SK-N-SH (cell line): ENCODE measurements at regions not wholly inside any gene's neighbourhood (a gene's known extent, or its start where the extent isn't known, plus 50 kb on each side); places are given as distances from the start of the nearest gene placed in this dataset.

Experiments used
- CTCF ChIP-seq: fragments of 200-600 bp; sonication (generic); IDR thresholded peaks from 2 replicates; pipeline ENCODE4 v1.6.1; 2017; ENCODE audit warnings: antibody characterized with exemption, mild to moderate bottlenecking, moderate library complexity
- EZH2phosphoT487 ChIP-seq: fragments of 200-600 bp; sonication (generic); IDR thresholded peaks from 2 replicates; pipeline ENCODE4 v1.6.1; 2017; ENCODE audit warnings: low read depth, mixed run types, mild to moderate bottlenecking, antibody characterized with exemption, moderate library complexity, borderline replicate concordance
- MXI1 ChIP-seq: IDR thresholded peaks from 2 replicates; pipeline ENCODE4 v1.6.1; 2012; ENCODE audit warnings: mild to moderate bottlenecking, low read depth, low read length, improper control_type of control experiment
- POLR2AphosphoS5 ChIP-seq: IDR thresholded peaks from 2 replicates; pipeline ENCODE4 v1.6.1; 2012; ENCODE audit warnings: low read depth, low read length

- TF ChIP-seq CTCF (peak; percentile 39), EZH2phosphoT487 (no peak), POLR2AphosphoS5 (no peak), MXI1 (no peak)
Observed at GRCh38 chr4:162535121-162535520, 371.3 kb upstream of the FSTL5 start.
